Body of pancreas (tissue), 4 donors: ENCODE measurements at regions not wholly inside any gene's neighbourhood (a gene's known extent, or its start where the extent isn't known, plus 50 kb on each side); places are given as distances from the start of the nearest gene placed in this dataset.

Experiments used
- ATAC-seq: fragments of 150-250 bp; one replicate; pipeline ENCODE4 v1.9.1; 2016
- DNase-seq, 4 donors: peaks; one replicate each; pipeline ENCODE4 v3.0.0-alpha.2; 2019
- H3K27ac ChIP-seq, 4 donors: fragments of 200-600 bp; sonication (generic); 1 replicate in 3 of 4; 2 replicates in 1 of 4; pipeline versions ENCODE4 v1.5.1 to v1.6.1; 2016 to 2019; ENCODE audit warnings: mild to moderate bottlenecking in 1 of 4, mixed read lengths in 1 of 4, moderate library complexity in 1 of 4
- H3K27me3 ChIP-seq, 2 donors: fragments of 200-600 bp; sonication (generic); one replicate each; pipeline ENCODE4 v1.6.0; 2016; ENCODE audit warnings: mild to moderate bottlenecking in 1 of 2
- H3K36me3 ChIP-seq, 2 donors: fragments of 200-600 bp; sonication (generic); replicated peaks in 1 of 2; 2 replicates each; pipeline ENCODE4 v1.5.1; 2016; ENCODE audit warnings: low read depth in 2 of 2; ENCODE audit not compliant: insufficient read depth in 1 of 2
- H3K4me1 ChIP-seq: fragments of 200-600 bp; sonication (generic); one replicate; pipeline ENCODE4 v1.6.0; 2016
- H3K4me3 ChIP-seq, 2 donors: fragments of 200-600 bp; sonication (generic); 1 replicate in 1 of 2; 2 replicates in 1 of 2; pipeline ENCODE4 v1.5.1; 2016 to 2019
- H3K9me3 ChIP-seq, 3 donors: fragments of 200-600 bp; sonication (generic); 1 replicate in 2 of 3; 2 replicates in 1 of 3; pipeline ENCODE4 v1.5.1; 2016
- CTCF ChIP-seq, 7 experiments: fragments of 450-650 bp in 4 of 7; fragments of 200-600 bp in 3 of 7; sonication (generic) in 3 of 7; IDR thresholded peaks; one replicate each; pipeline ENCODE4 v1.5.1; 2016 to 2019; ENCODE audit warnings: antibody characterized with exemption in 7 of 7
- POLR2A ChIP-seq, 3 donors: fragments of 450-650 bp; IDR thresholded peaks; one replicate each; pipeline ENCODE4 v1.6.1; 2016; ENCODE audit warnings: antibody characterized with exemption in 3 of 3, mild to moderate bottlenecking in 2 of 3
- WGBS, 2 donors: methylation state at CpG; one replicate each; pipeline ENCODE4 v1.1.5; 2017; 5-methylcytosine and 5-hydroxymethylcytosine counted together
- intact Hi-C: fragments of 100-400 bp; cut with DNase I; formaldehyde crosslinking; loops from one replicate; pipeline ENCODE4 v1.15.1; 2023

- no peak for TF ChIP-seq POLR2A (IDR thresholded peaks at IDR 0.05)
- no peak for TF ChIP-seq CTCF (IDR thresholded peaks at IDR 0.05)
- Histone ChIP-seq H3K9me3 (peaks cover 0 to 9% (median 0%) of the 10 kb centered on the region in 3 donors), H3K4me1 (no peaks in the 10 kb centered on the region), H3K4me3 (no peak overlapping the region), H3K27ac (no peak overlapping the region), H3K36me3 (no peaks in the 10 kb centered on the region), H3K27me3 (no peaks in the 10 kb centered on the region)
- ATAC-seq, result no peak
- no peak for DNase-seq
- WGBS, 2 donors, result 73 to 88% methylated on average over 8 to 13 of the region's 13 CpGs
- intact Hi-C loops, result no loop called here
Observed at GRCh38 chr22:47681411-47682165, 919.1 kb downstream of the TBC1D22A start.

GRCh38 chr22:47678636-47679287 is 916.3 kb downstream of the TBC1D22A start:
- TF ChIP-seq CTCF (IDR thresholded peaks at IDR 0.05) (no peak), POLR2A (IDR thresholded peaks at IDR 0.05) (no peak)
- no peak for DNase-seq
- Histone ChIP-seq H3K4me1 (no peaks in the 10 kb centered on the region), H3K9me3 (peaks cover 0 to 8% (median 0%) of the 10 kb centered on the region in 3 donors), H3K27me3 (no peaks in the 10 kb centered on the region), H3K27ac (no peak overlapping the region), H3K36me3 (no peaks in the 10 kb centered on the region), H3K4me3 (no peak overlapping the region)
- intact Hi-C loops, result no loop called here
- ATAC-seq, result no peak
- whole genome bisulfite sequencing, 2 donors, result 25 to 32% methylated on average over 7 of the region's 7 CpGs

- Histone ChIP-seq H3K9me3 (peaks cover 0 to under 1% (median 0%) of the 10 kb centered on the region in 3 donors), H3K36me3 (no peaks in the 10 kb centered on the region), H3K4me1 (no peaks in the 10 kb centered on the region), H3K4me3 (no peak overlapping the region), H3K27me3 (no peaks in the 10 kb centered on the region), H3K27ac (no peak overlapping the region)
- intact Hi-C loops, result no loop called here
- no peak for TF ChIP-seq POLR2A (IDR thresholded peaks at IDR 0.05)
- TF ChIP-seq CTCF (IDR thresholded peaks at IDR 0.05), result no peak
- DNase-seq, result no peak
- 43 to 51% methylated on average over 6 of the region's 6 CpGs for WGBS, 2 donors
- ATAC-seq, result no peak
Observed at GRCh38 chr22:47678048-47678447, 915.6 kb downstream of the TBC1D22A start.

GRCh38 chr22:47676685-47677084 is 914.2 kb downstream of the TBC1D22A start:
- Histone ChIP-seq H3K4me1 (no peaks in the 10 kb centered on the region), H3K27me3 (no peaks in the 10 kb centered on the region), H3K4me3 (no peak overlapping the region), H3K27ac (no peak overlapping the region), H3K9me3 (no peaks in the 10 kb centered on the region), H3K36me3 (no peaks in the 10 kb centered on the region)
- DNase-seq (no peak), ATAC-seq (no peak)
- WGBS, 2 donors, result 58 to 75% methylated on average over 3 of the region's 3 CpGs
- TF ChIP-seq POLR2A (IDR thresholded peaks at IDR 0.05), result no peak
- no peak for TF ChIP-seq CTCF (IDR thresholded peaks at IDR 0.05)
- intact Hi-C loops, result no loop called here
